Activated CD4-positive, alpha-beta T cell treated with anti-CD3 and anti-CD28 coated beads for 1 hour (primary cell): ENCODE measurements at regions not wholly inside any gene's neighbourhood (a gene's known extent, or its start where the extent isn't known, plus 50 kb on each side); places are given as distances from the start of the nearest gene placed in this dataset.

ENCODE experiments used
- DNase-seq: peaks from one replicate; pipeline ENCODE4 v3.0.0-alpha.2; 2020

DNA sequence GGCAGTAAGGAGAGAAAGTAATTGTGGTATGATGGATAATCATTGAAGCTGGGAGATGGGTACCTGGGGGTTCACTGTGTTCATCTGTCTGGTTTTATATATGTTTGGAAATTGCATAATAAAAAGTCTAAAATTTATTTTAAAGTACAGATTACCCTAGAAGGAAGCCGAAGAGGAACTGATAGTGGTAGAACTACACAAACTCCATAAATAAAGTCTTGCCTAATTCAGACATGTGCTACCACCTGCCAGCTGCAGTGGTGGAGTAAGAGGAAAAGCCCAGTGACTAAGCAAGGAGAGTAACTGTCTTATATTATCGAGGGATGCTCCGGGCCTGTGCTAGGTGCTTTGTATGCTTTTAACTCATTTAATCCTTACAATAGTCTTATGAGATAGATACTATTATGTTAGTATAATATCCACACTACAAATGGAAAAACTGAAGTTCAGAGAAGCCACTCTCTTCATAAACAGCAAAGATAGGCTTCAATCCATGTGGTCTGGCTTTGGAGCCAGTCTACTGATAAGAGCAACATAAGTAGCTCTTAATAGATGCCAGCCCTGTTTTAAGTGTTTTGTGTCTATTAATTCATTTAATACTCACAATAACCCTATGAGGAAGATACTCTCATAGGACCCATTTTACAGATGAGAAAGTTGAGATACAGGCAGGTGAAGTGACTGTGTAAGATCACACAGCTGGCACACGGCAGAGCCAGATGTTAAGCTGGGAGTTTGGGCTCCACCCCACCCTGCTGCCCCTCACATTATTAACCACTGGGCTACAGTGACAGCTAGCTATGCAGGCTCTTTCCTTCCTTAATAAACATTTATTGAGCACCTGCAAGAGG is 56.8 kb upstream of the HNRNPU start:
- no peak for DNase-seq

DNA sequence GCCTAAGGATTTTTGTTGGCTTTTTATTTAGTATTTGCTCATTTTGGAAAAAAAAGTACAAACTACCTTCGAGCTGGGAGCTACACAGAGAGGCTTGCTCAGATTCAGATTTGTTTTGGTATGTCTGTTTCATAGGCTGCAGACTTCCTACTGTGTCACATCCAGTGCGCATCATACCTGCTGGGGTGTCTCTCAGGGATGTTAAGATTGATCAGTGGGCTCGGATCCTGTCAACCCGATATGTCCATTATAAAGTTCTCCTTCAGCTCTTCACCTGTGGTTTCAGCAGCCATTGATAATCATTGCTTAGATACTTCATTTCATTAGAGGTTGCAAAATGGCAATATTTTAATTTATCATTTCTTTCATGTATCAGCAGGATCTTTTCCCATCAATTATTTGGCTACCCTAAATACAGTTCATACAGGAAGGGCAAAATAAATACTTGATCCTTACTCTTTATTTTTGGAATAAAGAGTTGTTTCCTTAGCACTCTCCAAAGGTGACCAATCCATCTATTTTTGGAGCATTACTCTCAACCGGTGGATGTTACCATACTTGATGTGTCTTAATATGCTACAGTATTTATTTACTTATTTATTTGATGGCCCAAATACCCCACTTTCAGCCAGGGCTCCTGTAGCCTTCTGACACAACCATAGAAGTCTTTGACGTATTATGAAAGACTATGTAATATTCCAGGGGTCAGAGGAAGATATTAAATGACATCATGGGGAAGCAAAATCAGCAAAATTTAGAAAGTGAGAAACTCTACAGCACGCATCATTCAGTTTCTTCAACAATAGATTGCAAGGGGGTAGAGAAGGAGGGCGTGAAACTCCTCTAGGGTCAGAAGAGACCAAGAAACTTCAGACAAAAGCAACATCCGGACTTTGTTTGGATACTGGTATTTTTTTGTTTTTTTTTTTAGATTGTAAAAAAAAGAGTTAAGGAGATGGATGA is 55.3 kb upstream of the HNRNPU start:
- no peak for DNase-seq

DNA sequence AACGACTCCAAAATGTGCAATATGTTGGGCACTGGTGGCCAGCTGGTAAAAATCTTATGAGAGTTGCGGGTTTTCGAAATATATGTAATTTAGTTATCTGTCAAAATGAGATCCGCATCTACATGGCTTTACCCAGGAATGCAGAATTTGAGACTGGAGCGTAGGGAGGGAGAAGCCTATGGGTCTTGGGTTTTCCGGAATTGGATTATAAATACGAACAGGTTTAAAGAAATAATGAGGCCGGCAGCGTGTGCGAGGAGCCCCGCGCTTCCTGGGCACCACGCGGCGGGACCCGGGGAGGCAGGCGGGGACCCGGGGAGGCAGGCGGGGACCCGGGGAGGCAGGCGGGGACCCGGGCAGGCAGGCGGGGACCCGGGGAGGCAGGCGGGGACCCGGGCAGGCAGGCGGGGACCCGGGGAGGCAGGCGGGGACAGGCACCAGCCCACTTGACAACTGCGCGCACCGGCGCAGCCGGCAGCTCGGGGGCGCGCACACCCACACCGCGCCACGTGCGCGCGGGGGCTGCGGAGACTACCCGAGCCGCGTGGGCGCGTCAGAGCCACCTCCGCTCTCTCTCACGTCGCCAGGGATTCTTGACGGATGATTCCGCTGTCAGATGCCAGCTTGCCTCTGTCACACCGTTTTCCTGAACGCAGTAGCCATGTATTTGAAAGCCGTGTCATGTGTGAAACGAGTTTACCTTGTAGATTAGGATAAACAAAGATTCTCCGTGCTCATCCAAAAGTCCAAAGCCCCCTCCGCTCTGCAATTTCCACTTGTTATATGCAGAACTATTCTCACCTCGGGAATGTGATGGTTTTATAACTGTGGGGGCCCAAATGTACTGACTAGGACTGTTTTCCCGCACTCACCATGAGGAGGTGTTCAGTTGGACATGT is 54.3 kb upstream of the HNRNPU start:
- peak; percentile 67 for DNase-seq

DNA sequence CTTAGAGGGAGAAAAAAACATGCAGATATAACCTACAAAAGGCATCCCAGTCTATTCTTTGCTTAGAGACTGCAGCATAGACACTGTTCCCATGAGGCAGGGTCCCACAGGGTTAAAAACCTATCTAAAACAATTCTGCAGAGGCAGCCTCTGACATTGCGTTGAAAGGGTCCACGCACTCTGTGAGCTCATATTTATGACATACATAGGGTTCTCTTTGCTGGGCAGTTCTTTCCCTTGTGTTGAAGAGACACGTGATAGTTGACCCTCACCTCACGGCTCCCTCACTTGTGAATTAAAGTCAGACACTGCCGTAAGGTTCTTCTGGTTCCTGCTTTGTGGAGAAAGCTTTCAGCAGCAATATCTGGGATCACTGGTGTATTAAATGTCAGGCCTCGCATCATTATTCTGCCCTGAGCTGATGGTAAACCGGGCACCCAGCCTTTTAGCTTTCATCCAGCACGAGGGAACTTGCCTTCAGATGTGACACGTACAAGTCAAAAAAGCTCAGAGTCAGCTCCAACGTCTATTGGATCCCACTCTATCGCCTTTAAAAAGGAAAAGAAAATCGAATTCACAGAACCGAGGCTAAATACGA is 52.8 kb upstream of the HNRNPU start:
- no peak for DNase-seq

DNA sequence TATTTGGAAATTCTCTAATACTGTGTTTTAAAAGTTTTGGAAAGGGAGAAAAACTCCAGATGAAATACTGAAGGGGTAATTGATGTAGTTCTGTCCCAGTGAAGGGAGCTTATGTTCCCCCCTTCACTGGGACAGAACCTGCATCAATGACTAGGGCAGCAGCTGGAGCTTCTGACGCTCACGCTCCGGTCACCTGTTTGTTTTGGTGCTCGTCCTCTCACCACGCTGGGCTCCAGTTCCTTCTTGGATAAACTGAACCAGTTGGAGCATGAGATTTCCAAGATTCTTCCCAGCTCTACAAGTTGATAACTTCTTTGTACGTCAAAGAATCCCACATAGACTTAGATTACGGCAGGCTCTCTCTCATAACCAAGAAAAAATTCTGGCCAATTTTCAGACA is 51.4 kb upstream of the HNRNPU start:
- DNase-seq: no peak

DNA sequence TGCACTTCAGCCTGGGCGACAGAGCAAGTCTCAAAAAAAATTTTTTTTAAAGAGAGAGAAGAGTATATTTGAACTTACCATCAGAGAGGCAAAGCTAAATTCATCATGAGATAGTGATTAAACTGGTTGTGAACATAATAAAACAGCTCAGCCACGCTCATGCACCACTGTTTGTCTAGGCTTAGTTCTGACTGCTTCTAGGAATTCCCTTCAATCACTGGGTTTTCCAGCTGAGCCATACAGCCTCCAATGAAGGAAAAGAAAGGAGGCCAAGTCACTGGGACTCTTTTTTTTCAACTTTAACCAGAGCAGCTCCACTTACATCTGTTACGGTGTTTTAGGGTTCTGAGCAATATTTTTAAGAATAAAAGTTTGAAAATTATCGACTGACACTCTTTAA is 50.4 kb upstream of the HNRNPU start:
- no peak for DNase-seq
